Vagina (tissue), 2 donors: ENCODE measurements at regions not wholly inside any gene's neighbourhood (a gene's known extent, or its start where the extent isn't known, plus 50 kb on each side); places are given as distances from the start of the nearest gene placed in this dataset.

Source experiments
- DNase-seq, 2 donors: peaks; one replicate each; pipeline ENCODE4 v3.0.0-alpha.2; 2017; ENCODE audit errors: extremely low spot score in 2 of 2
- H3K27ac ChIP-seq: fragments of 200-600 bp; sonication (generic); one replicate; pipeline ENCODE4 v1.5.1; 2019
- H3K27me3 ChIP-seq: fragments of 200-600 bp; sonication (generic); one replicate; pipeline ENCODE4 v1.5.1; 2019
- H3K36me3 ChIP-seq, 2 donors: fragments of 200-600 bp; sonication (generic); one replicate each; pipeline ENCODE4 v1.5.1; 2017 to 2019
- H3K4me1 ChIP-seq: fragments of 200-600 bp; sonication (generic); one replicate; pipeline ENCODE4 v1.5.1; 2019
- H3K4me3 ChIP-seq, 2 donors: fragments of 200-600 bp; sonication (generic); 1 replicate in 1 of 2; 2 replicates in 1 of 2; pipeline ENCODE4 v1.5.1; 2016 to 2019
- H3K9me3 ChIP-seq: fragments of 200-600 bp; sonication (generic); one replicate; pipeline ENCODE4 v1.5.1; 2019
- POLR2A ChIP-seq, 2 donors: fragments of 450-650 bp; IDR thresholded peaks; one replicate each; pipeline ENCODE4 v1.6.1; 2017; ENCODE audit warnings: antibody characterized with exemption in 2 of 2, mild to moderate bottlenecking in 2 of 2, moderate library complexity in 2 of 2
- POLR2AphosphoS5 ChIP-seq, 2 donors: sonication (generic); formaldehyde crosslinking; IDR thresholded peaks; one replicate each; pipeline ENCODE4 v1.9.0; 2017; ENCODE audit warnings: antibody characterized with exemption in 2 of 2, mild to moderate bottlenecking in 2 of 2, low read depth in 1 of 2; ENCODE audit not compliant: insufficient read depth in 1 of 2
- intact Hi-C: fragments of 100-400 bp; cut with DNase I; formaldehyde crosslinking; loops from one replicate; pipeline ENCODE4 v1.15.1; 2023
- TF ChIP-seq, protein P1 (sequence below), 3 experiments: fragments of 450-650 bp in 2 of 3; fragments of 200-600 bp in 1 of 3; sonication (generic) in 1 of 3; IDR thresholded peaks; one replicate each; pipeline ENCODE4 v1.5.1; 2017 to 2019; ENCODE audit warnings: antibody characterized with exemption in 3 of 3, mild to moderate bottlenecking in 2 of 3, moderate library complexity in 2 of 3

DNA sequence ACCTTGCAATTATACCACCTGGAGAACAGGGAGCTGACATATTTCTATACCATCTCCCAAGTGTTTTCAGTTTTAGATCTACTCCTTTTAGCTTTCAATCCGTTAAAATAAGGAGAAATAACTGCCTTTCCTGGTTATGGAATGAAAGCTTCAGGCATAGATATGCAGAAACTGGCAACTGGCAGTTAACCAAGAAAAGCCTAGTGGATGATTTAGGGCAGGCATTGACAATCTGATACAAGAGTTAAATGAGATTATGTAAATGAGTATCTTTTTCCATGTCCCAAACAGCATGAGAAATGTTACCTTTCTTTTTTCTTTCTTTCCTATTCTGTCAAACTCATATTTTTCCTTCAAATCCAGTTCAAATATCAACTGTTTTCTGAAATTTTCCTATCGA, 689.1 kb upstream of the DPPA4 start:
- intact Hi-C loops: no loop called here
- no peaks in the 10 kb centered on the region for H3K36me3 ChIP-seq
- H3K4me3 ChIP-seq: no peak overlapping the region
- H3K4me1 ChIP-seq: no peaks in the 10 kb centered on the region
- H3K27ac ChIP-seq: no peak overlapping the region
- H3K9me3 ChIP-seq: no peaks in the 10 kb centered on the region
- DNase-seq: no peak
- no peaks in the 10 kb centered on the region for H3K27me3 ChIP-seq
- TF ChIP-seq POLR2AphosphoS5 (IDR thresholded peaks at IDR 0.05; ENCODE audit: insufficient read depth in 1 of 2, low read depth in 1 of 2): no peak
- no peak for TF ChIP-seq POLR2A (IDR thresholded peaks at IDR 0.05)
- TF ChIP-seq, protein P1, sequence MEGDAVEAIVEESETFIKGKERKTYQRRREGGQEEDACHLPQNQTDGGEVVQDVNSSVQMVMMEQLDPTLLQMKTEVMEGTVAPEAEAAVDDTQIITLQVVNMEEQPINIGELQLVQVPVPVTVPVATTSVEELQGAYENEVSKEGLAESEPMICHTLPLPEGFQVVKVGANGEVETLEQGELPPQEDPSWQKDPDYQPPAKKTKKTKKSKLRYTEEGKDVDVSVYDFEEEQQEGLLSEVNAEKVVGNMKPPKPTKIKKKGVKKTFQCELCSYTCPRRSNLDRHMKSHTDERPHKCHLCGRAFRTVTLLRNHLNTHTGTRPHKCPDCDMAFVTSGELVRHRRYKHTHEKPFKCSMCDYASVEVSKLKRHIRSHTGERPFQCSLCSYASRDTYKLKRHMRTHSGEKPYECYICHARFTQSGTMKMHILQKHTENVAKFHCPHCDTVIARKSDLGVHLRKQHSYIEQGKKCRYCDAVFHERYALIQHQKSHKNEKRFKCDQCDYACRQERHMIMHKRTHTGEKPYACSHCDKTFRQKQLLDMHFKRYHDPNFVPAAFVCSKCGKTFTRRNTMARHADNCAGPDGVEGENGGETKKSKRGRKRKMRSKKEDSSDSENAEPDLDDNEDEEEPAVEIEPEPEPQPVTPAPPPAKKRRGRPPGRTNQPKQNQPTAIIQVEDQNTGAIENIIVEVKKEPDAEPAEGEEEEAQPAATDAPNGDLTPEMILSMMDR (IDR thresholded peaks at IDR 0.05): no peak

- no peaks in the 10 kb centered on the region for H3K36me3 ChIP-seq
- H3K9me3 ChIP-seq: no peaks in the 10 kb centered on the region
- H3K4me3 ChIP-seq: no peak overlapping the region
- no peak for TF ChIP-seq POLR2AphosphoS5 (IDR thresholded peaks at IDR 0.05; ENCODE audit: insufficient read depth in 1 of 2, low read depth in 1 of 2)
- TF ChIP-seq, protein P1 (IDR thresholded peaks at IDR 0.05): no peak
- no peak for TF ChIP-seq POLR2A (IDR thresholded peaks at IDR 0.05)
- DNase-seq: no peak
- no peaks in the 10 kb centered on the region for H3K4me1 ChIP-seq
- no peaks in the 10 kb centered on the region for H3K27me3 ChIP-seq
- H3K27ac ChIP-seq: no peak overlapping the region
- intact Hi-C loops: no loop called here
Observed at GRCh38 chr3:110027446-110028080, 690.2 kb upstream of the DPPA4 start.

- intact Hi-C loops: no loop called here
- Histone ChIP-seq H3K36me3 (no peaks in the 10 kb centered on the region), H3K27ac (no peak overlapping the region), H3K27me3 (no peaks in the 10 kb centered on the region), H3K9me3 (no peaks in the 10 kb centered on the region), H3K4me3 (no peak overlapping the region), H3K4me1 (no peaks in the 10 kb centered on the region)
- no peak for DNase-seq
- TF ChIP-seq POLR2A (IDR thresholded peaks at IDR 0.05): no peak
- TF ChIP-seq, protein P1 (IDR thresholded peaks at IDR 0.05): no peak
- TF ChIP-seq POLR2AphosphoS5 (IDR thresholded peaks at IDR 0.05; ENCODE audit: insufficient read depth in 1 of 2, low read depth in 1 of 2): no peak
Observed at GRCh38 chr3:110031975-110032374, 694.6 kb upstream of the DPPA4 start.

DNA sequence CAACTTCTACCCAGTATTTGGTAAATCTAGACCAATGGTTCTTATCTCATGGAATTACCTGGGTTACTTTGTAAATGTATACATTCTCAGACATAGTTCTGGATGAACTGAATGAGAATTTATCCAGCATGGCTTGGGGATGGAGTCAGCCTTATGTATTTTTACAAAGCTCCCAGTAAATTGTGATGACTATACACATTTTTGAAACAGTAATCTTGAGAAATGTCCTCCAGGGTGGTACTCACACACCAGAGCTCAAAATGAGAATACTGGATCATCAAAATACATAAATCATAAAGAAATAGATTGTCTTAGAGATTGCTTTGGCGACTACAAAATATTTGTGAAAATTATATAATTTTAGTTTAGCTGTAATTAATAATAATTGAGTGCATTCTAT, 722.1 kb upstream of the DPPA4 start:
- Histone ChIP-seq H3K4me3 (no peak overlapping the region), H3K27ac (no peak overlapping the region), H3K4me1 (no peaks in the 10 kb centered on the region), H3K9me3 (no peaks in the 10 kb centered on the region), H3K36me3 (no peaks in the 10 kb centered on the region), H3K27me3 (no peaks in the 10 kb centered on the region)
- TF ChIP-seq POLR2A (IDR thresholded peaks at IDR 0.05): no peak
- TF ChIP-seq POLR2AphosphoS5 (IDR thresholded peaks at IDR 0.05; ENCODE audit: insufficient read depth in 1 of 2, low read depth in 1 of 2): no peak
- TF ChIP-seq, protein P1 (IDR thresholded peaks at IDR 0.05): no peak
- intact Hi-C loops: no loop called here
- no peak for DNase-seq

DNA sequence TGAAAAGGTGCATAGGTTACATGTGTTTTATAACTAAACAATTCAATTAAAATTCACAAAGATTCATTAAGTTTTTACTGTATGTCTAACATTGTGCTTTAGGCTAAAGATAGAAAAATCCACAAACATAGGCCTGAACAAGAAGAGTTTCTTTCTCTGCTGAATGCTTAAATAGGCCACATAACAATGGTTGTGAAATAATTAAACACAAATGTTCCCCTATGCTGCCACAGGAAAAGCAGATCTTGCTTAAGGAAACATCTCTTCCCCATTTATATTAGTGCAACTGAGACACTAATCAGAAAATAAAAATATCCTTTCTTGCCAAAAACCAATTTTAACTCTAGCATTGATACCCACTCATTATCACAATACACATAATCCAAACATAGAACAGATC, 725.4 kb upstream of the DPPA4 start:
- H3K4me3 ChIP-seq: no peak overlapping the region
- TF ChIP-seq POLR2AphosphoS5 (IDR thresholded peaks at IDR 0.05; ENCODE audit: insufficient read depth in 1 of 2, low read depth in 1 of 2): no peak
- TF ChIP-seq, protein P1 (IDR thresholded peaks at IDR 0.05): no peak
- TF ChIP-seq POLR2A (IDR thresholded peaks at IDR 0.05): no peak
- H3K27me3 ChIP-seq: no peaks in the 10 kb centered on the region
- no peak for DNase-seq
- intact Hi-C loops: no loop called here
- no peaks in the 10 kb centered on the region for H3K9me3 ChIP-seq
- H3K36me3 ChIP-seq: no peaks in the 10 kb centered on the region
- no peaks in the 10 kb centered on the region for H3K4me1 ChIP-seq
- no peak overlapping the region for H3K27ac ChIP-seq
